ENCODE measurements at regions not wholly inside any gene's neighbourhood (a gene's known extent, or its start where the extent isn't known, plus 50 kb on each side); places are given as distances from the start of the nearest gene placed in this dataset.
A peak's percentile ranks its signal among the peaks of the same experiment; 100 is the strongest.

DNA sequence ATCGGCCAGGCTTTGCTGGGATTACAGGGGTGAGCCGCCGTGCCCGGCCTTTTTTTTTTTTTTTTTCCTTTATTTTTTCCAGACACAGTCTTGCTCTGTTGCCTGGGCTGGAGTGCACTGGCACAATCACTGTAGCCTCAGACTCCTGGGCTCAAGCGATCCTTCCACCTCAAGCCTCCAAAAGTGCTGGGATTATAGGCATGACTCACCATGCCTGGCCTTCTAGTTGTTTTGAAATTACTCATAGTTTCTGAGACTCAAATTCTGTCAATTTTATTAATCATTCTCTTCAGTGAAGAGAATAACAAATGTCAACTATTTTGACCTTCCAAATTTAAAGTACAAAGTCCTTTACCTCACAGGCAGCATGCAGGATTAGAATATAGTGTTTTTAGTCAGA is 374.5 kb downstream of the PLA2G4A start:
- DNase-seq (ENCODE audit: missing footprints): no peak
- no peak for ATAC-seq
- intact Hi-C loops (cut with DNase I): no loop called here

DNA sequence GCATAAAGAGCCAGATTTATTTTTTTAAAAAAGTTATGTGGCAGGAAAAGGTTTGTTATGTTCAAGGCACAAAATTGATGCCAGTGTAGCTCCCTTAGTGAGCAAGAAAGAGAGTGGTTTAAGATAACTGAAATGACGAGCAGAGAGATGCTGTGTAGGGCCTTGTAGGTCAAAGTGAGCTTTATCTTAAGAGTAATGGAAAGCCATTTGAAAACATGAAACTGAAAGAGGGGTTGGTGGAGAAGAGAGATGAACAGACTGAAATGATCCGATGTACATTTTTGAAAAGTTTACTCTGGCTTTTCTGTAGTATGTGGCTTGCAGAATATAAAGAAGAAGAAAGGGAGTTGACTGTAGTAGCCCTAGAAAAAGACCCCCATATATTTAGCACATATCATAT is 383.6 kb downstream of the PLA2G4A start:
- intact Hi-C loops (cut with DNase I): no loop called here

DNA sequence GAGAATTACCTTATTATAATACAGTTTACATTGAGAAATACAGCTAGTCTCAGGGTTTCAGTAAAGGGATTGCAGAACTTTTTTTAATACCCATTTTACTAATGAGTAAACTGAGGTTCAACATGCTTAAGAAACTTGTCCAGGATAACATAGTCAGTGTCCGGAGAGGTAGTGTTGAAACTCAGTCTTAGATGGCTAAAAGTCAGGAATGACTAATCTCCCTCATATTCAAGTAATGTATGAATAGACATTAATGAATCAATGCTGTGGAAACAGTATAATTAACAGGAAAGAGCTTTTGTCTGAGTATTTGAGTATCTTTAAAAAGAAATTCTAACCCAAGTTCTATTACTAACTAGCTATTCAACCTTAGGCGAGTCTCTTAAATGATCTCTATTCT is 397.6 kb downstream of the PLA2G4A start:
- intact Hi-C loops (cut with DNase I): no loop called here
- no peak for DNase-seq (ENCODE audit: missing footprints)
- ATAC-seq: no peak

More for the DNA sequence above, 383.6 kb downstream of the PLA2G4A start:
- DNase-seq (ENCODE audit: missing footprints) (no peak), ATAC-seq (no peak)

DNA sequence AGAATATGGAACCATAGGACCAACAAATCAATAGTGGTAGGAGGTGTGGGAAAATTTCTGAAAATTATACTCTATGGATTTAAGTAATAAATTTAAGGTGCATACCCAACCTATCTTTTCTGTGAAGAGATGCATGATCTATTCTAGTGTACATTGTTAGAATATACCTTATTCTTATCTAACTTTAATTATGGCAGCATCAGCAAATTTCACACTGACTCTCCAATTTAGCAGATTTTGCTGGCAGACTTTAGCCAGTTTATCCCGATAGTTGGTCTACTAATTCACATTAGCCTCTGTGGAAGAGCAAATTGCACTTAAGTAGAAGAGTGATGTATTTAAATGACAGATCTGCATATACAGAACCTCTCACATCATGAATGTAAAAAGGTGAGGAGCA is 400.0 kb downstream of the PLA2G4A start:
- intact Hi-C loops (cut with DNase I): no loop called here
- no peak for ATAC-seq
- no peak for DNase-seq (ENCODE audit: missing footprints)

DNA sequence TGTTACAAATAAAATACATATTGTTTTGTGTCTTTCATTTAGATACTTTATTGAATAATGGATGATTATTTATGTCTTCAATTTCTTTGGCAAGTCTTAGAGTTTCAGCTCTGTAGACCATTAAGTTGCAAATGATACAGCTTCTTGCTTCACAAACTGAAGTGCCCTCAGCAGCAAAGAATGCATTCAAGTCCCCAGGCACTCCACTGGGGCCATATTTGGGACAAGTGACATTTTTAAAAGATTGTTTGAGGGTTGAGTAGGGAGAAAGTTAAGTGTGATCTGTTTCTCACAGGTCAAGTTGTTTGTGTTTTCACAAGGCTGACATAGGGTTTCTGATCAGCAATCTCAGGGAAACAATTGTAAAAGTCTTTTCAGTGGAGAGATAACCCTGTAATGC is 400.7 kb downstream of the PLA2G4A start:
- DNase-seq (ENCODE audit: missing footprints) (no peak), ATAC-seq (no peak)
- intact Hi-C loops (cut with DNase I): no loop called here

DNA sequence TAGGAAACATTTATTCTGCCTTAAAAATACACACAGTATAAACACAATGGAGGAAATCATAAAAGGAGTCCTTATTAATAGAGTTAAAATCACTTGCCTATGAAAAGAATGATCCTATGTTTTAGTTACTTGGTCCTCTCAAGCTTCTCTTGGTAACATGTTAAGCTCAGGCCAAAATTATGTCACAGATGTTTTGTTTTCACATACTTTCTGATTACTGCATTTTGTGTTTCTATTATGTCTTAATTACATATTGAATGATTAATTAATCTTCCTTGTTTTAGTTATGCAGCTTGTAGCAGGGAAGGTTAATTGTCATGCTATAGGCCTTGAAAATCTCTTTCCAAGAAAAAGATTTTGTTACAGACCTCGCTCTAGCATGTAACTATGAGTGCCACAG is 406.0 kb downstream of the PLA2G4A start:
- ATAC-seq: no peak
- DNase-seq (ENCODE audit: missing footprints): no peak
- intact Hi-C loops (cut with DNase I): no loop called here

DNA sequence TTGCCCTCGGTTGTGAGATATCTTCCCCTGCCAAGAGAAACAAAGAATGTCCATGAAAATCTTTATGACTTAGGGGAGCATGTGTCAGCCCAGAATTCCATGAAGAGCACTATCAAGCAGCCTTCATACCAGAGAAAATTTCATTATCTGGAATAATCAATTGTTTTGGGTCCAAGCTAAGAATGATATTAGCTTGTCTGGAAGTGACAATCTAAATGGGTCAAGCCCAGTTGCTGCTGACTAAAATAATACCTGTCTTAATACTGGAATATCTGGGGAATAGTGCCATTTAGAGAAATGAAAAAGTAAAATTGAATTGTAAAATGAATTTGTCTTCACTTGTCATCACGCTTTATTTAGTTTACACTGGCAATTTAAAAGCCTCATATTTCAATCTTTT is 407.4 kb downstream of the PLA2G4A start:
- intact Hi-C loops (cut with DNase I): no loop called here
- no peak for DNase-seq (ENCODE audit: missing footprints)

DNA sequence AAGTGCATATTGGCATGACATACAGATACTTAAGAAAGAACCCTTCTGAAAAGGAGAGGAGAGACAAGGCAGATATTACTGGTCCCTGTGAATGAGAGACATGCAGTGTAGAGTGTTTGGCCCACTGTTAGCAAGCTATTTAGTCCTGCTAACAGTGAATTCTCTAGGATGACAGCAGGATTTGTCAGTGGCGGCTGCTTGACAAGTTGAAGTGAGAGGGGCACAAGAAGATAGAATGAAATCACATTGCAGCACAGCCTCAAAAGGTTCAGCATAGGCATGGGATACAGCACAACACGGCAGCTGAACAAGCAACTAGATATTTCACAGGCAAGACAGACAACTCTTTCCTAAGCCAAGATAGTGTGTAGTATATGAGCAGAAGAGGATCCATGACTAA is 407.9 kb downstream of the PLA2G4A start:
- peak; percentile 48 for ATAC-seq
- intact Hi-C loops (cut with DNase I): no loop called here
- DNase-seq (ENCODE audit: missing footprints): no peak

More for the DNA sequence above, 407.4 kb downstream of the PLA2G4A start:
- ATAC-seq: no peak

DNA sequence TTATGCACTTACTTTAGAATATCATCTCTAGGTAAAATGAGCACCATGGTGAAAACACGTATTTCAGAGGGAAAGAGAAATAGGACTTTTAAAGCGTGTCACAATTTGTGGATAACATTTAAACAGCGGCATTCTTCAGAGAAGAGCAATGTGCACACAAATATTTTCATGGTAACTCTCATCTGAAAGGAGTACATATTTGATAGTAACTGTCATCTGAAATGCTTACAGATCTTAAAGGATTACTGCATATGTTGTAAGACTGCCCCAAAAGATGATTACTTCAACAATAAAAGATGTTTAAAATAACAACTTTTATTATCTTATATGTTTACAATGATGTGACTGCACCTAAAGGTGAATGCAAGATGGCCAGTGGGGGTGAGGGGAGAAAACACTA is 408.8 kb downstream of the PLA2G4A start:
- ATAC-seq: no peak
- intact Hi-C loops (cut with DNase I): no loop called here
- DNase-seq (ENCODE audit: missing footprints): no peak

DNA sequence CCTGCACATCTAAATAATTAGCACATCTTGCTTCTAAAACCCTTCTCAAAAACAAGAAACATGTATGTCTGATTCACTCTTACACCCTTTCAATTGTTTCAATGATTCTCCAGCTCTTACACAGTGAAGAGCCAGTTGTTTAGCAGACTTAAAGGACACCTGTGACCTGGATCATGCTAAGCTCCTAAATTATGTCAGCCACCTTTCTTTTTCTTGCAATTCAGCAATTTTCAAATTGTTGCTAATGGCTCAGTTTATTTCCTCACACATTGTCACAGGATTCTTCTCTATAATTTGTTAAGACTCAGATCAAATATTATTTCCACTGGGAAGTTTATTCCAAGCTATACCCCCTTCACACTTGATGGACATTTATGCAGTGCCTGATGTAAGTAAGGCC is 413.2 kb downstream of the PLA2G4A start:
- ATAC-seq (no peak), DNase-seq (ENCODE audit: missing footprints) (no peak)
- intact Hi-C loops (cut with DNase I): no loop called here

DNA sequence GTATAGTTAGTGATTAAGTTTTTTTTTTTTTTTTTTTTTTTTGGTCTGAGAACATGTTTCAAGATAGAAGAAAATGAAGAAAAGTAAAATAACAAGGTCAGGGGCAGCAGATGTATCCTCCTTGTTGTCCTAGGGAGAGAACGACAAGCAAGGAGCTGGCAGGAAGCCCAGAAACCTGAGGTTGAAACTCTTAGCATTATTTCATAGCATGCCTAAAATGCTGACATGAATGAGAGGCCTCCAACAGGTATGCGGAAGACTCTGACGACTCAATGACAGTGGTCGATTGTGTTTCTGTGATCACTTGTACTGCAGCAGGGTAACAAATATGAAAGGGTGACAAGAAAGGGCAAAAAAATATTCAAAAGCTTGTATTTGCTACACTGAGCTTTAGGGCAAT is 415.9 kb downstream of the PLA2G4A start:
- no peak for ATAC-seq

DNA sequence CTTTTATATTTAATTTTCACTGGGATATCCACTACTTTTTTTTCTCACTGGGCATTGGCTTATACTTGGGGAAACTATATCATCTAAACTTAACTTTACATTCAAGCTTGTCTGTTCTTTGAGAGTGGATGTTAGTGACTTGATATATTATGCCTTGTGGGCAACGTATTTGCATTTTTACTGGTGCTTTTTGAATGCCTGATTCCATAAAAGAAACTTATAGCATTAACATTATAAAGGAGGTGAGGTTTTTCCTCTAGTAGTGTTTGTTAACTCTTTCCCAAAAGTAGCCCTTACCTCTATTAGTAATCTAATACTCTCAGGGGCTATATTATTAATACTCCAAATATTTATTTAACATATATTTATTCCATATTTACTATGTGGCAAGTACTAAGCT is 416.5 kb downstream of the PLA2G4A start:
- intact Hi-C loops (cut with DNase I): no loop called here
- ATAC-seq (no peak), DNase-seq (ENCODE audit: missing footprints) (no peak)

More for the DNA sequence above, 415.9 kb downstream of the PLA2G4A start:
- DNase-seq (ENCODE audit: missing footprints): no peak
- intact Hi-C loops (cut with DNase I): no loop called here

DNA sequence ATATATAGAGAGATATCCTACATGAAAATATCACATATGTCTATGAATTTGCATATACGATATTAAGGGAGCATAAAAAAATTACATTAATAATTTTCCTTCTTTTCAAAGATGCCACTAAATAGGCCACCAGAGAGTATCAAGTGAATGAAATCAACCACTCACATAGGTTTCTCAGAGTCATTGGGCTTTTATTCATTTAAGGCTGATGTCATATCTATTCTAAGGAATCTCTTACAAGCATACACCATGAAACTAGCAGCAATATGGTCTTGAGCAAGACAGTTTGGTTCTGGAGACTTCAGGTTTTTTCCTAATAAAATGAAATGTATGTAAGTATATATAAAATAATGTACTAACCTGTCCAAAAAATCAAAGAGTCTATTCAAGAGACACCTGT is 420.4 kb downstream of the PLA2G4A start:
- intact Hi-C loops (cut with DNase I): no loop called here
- ATAC-seq (no peak), DNase-seq (ENCODE audit: missing footprints) (no peak)

DNA sequence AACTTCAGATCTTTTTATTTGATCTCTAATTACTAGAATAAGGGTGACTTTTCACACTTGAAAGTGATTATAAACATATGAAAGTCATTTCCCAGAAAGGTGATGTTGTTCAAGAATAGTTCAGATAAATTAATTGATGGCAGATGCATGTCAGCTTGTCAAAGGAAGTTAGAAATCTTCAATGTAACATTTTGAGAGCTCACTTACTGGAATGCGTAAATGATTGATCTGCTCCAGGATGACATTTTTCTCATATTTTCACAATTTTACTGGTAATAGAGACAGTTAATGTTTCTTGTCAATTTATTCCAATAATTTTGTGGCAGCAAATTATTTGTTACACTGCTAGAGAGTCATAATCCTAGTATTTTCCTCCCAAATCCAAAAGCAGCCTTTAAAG is 424.2 kb downstream of the PLA2G4A start:
- intact Hi-C loops (cut with DNase I): no loop called here
- DNase-seq (ENCODE audit: missing footprints): no peak

DNA sequence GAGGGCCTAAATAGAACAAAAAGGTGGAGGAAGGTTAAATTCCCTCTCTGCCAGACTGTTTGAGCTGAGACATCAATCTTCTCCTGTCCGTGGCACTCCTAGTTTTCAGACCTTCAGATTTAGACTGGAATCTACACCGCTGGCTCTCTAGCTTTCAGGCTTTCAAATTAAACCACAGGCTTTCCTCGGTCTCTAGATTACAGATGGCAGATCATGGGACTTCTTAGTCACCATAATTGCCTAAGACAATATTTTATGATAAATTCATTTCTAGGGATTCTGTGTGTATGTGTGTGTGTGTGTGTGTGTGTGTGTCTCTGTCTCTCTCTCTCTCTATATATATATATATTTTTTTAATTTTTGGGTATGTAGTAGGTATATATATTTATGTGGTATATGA is 428.7 kb downstream of the PLA2G4A start:
- intact Hi-C loops (cut with DNase I): no loop called here
- no peak for ATAC-seq

More for the DNA sequence above, 424.2 kb downstream of the PLA2G4A start:
- ATAC-seq: no peak

DNA sequence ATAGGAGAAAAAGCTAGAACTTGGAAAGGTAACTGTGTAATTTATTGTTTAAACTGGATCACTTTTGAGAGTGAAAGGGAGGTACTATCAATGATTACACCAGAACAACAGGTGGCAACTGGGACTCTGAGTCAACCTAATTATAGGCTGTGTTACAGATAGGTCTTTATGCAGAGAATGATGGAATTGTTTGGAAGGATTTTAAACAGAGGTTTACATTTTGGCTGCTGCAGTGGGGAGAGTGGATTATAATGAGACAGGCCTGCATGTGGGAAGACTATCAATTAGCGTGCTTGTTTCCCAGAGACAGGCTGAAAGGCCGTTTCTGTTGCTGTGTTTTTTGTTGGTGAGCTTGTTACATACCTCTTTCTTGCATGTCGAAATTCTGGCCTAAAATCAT is 432.9 kb downstream of the PLA2G4A start:
- intact Hi-C loops (cut with DNase I): no loop called here
- ATAC-seq: no peak
- DNase-seq (ENCODE audit: missing footprints): no peak

More for the DNA sequence above, 428.7 kb downstream of the PLA2G4A start:
- DNase-seq (ENCODE audit: missing footprints): no peak

DNA sequence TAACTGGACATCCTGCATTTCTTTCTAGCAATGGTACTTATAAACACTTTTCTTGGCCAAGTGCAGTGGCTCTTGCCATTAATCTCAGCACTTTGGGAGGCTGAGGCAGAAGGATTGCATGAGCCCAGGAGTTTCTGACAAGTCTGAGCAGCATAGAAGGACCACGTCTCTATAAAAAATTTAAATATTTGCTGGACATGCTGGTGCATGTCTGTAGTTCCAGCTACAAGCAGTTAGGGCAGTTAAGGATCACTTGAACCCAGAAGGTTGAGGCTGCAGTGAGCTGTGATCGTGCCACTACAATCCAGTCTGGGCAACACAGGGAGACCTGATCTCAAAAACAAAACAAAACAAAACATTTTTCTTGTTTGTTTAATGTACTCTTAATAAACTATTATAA is 434.0 kb downstream of the PLA2G4A start:
- no peak for DNase-seq (ENCODE audit: missing footprints)
- intact Hi-C loops (cut with DNase I): no loop called here
- no peak for ATAC-seq

DNA sequence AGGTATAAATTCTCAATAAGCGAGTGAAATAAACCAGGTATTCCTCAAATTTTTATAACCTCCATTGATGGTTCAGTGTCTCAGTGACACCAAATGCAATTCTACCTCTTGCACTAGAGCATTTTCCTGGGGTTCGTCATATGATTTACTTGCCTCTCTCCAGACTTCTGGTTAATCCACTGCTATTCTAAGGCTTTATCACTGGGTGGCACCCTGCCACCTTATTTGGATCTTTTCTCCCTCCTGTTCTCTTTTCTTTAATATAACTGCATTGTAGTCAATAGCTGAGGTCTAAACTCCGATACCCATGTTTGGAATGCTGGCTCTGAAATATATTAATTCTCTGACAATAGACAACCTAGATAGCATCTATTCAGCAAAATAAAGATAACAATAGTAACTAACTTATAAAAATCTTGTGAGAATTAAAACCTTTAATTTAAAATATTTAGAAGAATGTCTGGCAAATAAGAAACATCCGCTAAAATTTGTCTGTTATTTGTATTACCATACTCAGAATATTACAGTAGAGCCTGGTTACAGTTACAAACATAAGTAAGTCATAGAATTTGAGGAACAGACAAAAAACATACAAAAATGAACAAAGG is 436.4 kb downstream of the PLA2G4A start:
- intact Hi-C loops (cut with DNase I): no loop called here
- no peak for DNase-seq (ENCODE audit: missing footprints)
- no peak for ATAC-seq

DNA sequence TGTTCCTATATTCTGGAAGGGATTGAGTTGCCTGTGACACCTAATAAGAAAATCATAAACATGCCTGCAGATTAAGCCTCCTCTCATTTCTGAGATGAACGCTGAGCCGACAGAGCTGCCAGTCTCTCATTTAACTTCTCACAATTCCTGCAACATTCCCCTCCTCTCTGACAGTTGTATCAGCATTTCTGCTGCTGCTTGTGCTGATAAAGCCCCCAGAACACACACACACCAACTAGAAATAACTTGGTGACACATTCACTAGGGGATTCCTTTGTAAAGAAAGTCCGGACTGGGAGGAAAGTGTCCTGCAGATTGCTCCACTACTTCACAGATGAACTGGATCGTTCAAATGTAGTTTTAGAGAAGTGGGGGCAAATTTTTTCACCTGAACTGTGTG is 437.3 kb downstream of the PLA2G4A start:
- ATAC-seq (no peak), DNase-seq (ENCODE audit: missing footprints) (no peak)
- intact Hi-C loops (cut with DNase I): no loop called here

DNA sequence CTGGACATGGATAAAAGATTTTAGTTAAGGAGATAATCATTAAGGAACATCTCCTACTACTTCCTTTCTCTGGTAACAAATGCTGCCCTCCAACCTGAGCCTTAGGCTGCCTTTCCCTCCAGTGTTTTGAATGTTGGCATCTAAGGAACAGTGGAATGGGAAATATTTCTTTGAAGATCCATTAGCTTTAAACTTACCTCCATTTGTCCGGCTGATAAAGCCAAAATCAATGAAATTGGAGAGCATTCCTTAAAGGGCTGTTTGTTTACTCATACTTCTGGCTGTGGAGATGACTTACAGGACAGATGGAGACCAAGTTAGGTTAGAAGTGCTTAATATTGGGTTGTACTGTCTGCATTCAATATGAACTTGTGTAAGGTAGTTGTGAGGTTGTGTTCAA is 439.1 kb downstream of the PLA2G4A start:
- DNase-seq (ENCODE audit: missing footprints) (no peak), ATAC-seq (no peak)
- intact Hi-C loops (cut with DNase I): no loop called here

DNA sequence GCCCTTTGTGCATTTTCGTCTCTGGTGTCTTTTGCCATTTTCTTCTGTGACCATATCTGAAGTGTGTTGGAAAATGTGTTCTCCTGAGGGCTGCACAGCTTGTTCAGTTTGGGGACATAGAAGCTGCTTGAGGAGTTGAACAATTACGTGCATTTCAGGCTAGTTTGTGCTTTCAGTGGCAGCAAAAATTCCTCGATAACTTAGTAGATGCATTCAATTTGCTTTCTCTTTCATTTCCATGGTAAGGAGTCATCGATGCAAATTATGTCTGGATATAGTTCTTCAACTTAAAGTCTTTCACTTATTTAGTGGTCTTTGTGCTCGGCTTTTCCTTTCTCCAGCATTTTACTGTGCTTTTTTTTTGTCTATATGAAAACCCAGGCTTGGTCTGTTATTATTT is 441.5 kb downstream of the PLA2G4A start:
- ATAC-seq: no peak
- intact Hi-C loops (cut with DNase I): no loop called here

More for the DNA sequence above, 441.5 kb downstream of the PLA2G4A start:
- no peak for DNase-seq (ENCODE audit: missing footprints)
